ENCODE measurements at regions not wholly inside any gene's neighbourhood (a gene's known extent, or its start where the extent isn't known, plus 50 kb on each side); places are given as distances from the start of the nearest gene placed in this dataset.

DNA sequence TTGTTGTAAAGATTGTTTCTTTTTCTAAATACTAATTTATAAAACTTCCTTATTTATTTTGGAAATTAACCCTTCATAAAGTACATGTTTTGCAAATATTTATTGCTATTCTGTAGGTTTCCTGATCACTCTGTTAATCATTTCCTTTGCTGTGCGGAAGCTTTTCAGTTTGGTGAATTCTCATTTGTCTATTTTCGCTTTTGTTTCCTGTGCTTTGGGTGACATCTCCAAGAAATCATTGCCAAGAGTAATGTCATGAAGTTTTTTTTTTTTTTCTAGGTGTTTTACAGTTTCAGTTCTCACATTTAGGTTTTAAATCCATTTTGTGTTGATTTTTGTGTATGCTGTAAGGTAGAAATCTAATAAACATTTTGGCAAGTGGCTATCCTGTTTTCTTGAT is 1899.8 kb upstream of the ACO1 start:
- TF ChIP-seq, protein P1, sequence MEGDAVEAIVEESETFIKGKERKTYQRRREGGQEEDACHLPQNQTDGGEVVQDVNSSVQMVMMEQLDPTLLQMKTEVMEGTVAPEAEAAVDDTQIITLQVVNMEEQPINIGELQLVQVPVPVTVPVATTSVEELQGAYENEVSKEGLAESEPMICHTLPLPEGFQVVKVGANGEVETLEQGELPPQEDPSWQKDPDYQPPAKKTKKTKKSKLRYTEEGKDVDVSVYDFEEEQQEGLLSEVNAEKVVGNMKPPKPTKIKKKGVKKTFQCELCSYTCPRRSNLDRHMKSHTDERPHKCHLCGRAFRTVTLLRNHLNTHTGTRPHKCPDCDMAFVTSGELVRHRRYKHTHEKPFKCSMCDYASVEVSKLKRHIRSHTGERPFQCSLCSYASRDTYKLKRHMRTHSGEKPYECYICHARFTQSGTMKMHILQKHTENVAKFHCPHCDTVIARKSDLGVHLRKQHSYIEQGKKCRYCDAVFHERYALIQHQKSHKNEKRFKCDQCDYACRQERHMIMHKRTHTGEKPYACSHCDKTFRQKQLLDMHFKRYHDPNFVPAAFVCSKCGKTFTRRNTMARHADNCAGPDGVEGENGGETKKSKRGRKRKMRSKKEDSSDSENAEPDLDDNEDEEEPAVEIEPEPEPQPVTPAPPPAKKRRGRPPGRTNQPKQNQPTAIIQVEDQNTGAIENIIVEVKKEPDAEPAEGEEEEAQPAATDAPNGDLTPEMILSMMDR (conservative IDR thresholded peaks at IDR 0.05; ENCODE audit: low read depth) = no peak
- POLR2A ChIA-PET (ENCODE audit: low non-redundant PET) = no interaction called here
- CTCF ChIA-PET = no interaction called here
- DNase-seq (ENCODE audit: low spot score) = no peak
- H3K27ac ChIP-seq = no peak overlapping the region

DNA sequence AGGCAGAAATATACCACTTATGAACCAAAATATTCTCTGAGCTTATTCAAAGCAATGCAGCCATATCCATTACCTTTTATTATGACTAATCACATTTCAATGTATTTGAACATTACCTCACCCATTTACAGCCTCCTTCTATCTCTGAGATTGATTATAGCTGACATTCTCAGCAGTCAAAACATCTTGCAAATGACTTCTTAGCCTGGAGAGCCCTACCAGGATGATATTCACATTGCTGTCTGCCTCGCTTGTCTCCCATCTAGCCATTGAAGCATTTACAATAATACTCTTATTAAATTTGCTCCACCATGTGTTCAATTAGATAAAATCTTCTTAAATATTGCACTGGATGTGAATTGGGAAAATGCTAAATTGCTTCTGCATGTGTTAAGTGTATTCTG is 1879.9 kb upstream of the ACO1 start:
- ChIA-PET POLR2A (ENCODE audit: low non-redundant PET) (no interaction called here), CTCF (no interaction called here)
- DNase-seq (ENCODE audit: low spot score) = no peak
- no peak overlapping the region for H3K27ac ChIP-seq
- TF ChIP-seq, protein P1 (conservative IDR thresholded peaks at IDR 0.05; ENCODE audit: low read depth) = no peak

DNA sequence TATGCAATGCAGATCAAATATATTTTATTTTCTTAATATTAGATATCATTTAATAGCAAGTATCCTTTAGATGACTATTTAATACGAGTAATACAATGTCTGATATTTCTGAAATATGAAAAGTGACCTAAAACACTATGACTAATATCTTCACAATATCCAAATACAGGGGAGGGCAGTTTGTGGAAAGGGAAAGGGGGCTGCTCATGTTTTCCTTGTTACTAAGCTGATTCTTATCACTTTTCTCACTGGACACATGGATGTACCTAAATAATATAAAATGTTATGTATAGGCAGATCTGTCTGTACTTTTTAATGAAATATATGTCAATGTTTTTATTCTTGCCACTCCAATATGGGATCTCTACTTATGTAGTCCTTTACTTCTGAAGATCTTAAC is 1879.1 kb upstream of the ACO1 start:
- no peak overlapping the region for H3K27ac ChIP-seq
- CTCF ChIA-PET = no interaction called here
- POLR2A ChIA-PET (ENCODE audit: low non-redundant PET) = no interaction called here
- DNase-seq (ENCODE audit: low spot score) = no peak
- TF ChIP-seq, protein P1 (conservative IDR thresholded peaks at IDR 0.05; ENCODE audit: low read depth) = no peak

DNA sequence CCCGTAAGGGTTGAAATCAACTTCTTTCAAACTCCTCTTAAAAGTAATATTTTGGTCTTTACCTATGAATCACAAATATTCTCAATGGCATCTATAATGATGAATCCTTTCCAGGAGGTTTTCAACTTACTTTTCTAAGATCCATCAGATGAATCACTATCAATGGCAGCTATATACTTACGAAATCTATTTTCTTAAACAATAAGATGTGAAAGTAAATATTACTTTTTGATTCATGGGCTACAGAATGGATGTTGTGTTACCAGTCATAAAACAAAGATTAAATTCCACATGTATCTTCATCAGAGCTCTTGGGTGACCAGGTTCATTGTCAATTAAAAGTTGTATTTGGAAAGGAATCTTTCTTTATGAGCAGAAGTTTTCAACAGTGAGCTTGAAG is 1877.7 kb upstream of the ACO1 start:
- no peak for DNase-seq (ENCODE audit: low spot score)
- ChIA-PET POLR2A (ENCODE audit: low non-redundant PET) (no interaction called here), CTCF (interaction anchor here (0.6 kb wide), 1 partner anchor 668 kb away, joined by 4 read pairs; no protein-coding TSS in a partner anchor)
- TF ChIP-seq, protein P1 (conservative IDR thresholded peaks at IDR 0.05; ENCODE audit: low read depth) = no peak
- no peak overlapping the region for H3K27ac ChIP-seq

DNA sequence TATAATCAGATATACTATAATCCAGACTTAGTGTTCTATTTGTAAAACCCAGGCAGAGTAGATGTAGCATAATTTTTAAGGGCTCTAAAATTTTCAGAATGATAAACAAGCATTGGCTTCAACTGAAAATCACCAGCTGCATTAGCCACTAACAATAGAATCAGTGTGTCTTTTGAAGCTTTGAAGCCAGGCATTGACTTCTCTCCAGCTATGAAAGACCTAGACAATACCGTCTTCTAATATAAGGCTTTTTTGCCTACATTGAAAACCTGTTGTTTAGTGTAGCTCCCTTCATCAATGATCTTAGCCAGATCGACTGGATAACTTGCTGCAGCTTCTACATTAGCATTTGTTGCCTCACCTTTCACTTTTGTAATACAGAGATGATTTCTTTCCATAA is 1877.3 kb upstream of the ACO1 start:
- H3K27ac ChIP-seq = no peak overlapping the region
- ChIA-PET CTCF (no interaction called here), POLR2A (ENCODE audit: low non-redundant PET) (no interaction called here)
- TF ChIP-seq, protein P1 (conservative IDR thresholded peaks at IDR 0.05; ENCODE audit: low read depth) = no peak
- DNase-seq (ENCODE audit: low spot score) = no peak

DNA sequence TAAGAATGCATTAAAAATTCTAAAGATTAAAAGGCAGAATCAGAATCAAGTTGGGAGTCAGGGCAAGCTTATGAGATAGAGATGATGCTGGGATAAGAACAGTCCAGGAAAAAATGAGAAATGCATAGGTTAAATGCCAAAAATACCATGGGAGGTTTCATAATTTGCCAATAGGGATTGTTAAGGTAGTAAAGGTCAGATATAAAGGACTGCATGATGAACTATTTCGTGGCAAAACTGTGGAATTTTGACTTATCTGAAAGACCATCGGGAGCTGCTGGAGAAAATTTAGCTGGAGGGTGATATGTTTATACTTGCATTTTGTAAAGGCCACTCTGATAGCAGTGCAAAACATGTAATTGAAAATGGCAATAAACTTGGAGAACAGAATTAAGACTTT is 1872.8 kb upstream of the ACO1 start:
- no peak overlapping the region for H3K27ac ChIP-seq
- ChIA-PET POLR2A (ENCODE audit: low non-redundant PET) (no interaction called here), CTCF (interaction anchor here (0.7 to 0.8 kb wide), 2 partner anchors 180 to 1659 kb away, joined by 3 to 9 read pairs; no protein-coding TSS in a partner anchor)
- TF ChIP-seq, protein P1 (conservative IDR thresholded peaks at IDR 0.05; ENCODE audit: low read depth) = no peak
- no peak for DNase-seq (ENCODE audit: low spot score)

DNA sequence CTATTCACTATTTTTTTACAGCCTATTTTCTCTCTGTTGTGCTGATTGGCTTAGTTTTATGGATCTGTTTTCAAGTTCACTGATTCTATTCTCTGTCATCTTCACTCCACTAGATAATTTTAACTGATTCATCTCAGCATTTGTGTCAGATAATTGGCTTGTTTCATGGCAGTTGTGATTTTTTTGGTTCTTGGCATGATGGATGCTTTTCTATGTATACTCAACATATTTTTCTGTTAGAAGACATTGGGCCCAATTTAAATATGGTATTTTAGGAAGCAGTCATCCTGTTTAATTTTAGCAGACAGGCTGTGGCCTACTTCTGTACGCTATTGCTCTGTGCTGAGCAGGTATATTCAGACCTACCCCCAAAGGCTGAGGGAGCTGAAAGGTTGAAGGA is 1865.3 kb upstream of the ACO1 start:
- CTCF ChIA-PET = no interaction called here
- POLR2A ChIA-PET (ENCODE audit: low non-redundant PET) = no interaction called here
- TF ChIP-seq, protein P1 (conservative IDR thresholded peaks at IDR 0.05; ENCODE audit: low read depth) = no peak
- DNase-seq (ENCODE audit: low spot score) = no peak
- H3K27ac ChIP-seq = no peak overlapping the region

Measured in RWPE1 (cell line).